ENCODE measurements at regions not wholly inside any gene's neighbourhood (a gene's known extent, or its start where the extent isn't known, plus 50 kb on each side); places are given as distances from the start of the nearest gene placed in this dataset.
A peak's percentile ranks its signal among the peaks of the same experiment; 100 is the strongest.
"Not testable (repeated sequence)": the region's sequence is repeated elsewhere in the genome, so short reads cannot be mapped to it uniquely, and the experiment has no call there.

GRCh38 chr1:200496937-200497336 lies 87.1 kb upstream of the ZNF281 start:
- DNase-seq (ENCODE audit: low spot score) = no peak

DNA sequence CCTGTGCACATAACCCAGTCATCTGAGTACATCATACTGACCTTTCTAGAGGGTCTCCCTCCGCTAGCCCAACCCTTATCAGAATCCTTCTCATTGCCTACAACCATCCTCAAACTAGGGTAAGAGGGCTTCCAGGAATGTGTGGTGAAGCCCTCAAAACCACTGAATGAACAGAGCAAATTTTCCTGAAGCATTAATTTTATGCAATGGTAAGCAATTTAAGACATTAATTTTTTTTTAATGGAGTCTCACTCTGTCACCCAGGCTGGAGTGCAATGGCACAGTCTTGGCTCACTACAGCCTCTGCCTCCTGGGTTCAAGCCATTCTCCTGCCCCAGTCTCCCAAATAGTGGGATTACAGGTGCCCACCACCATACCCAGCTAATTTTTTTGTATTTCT lies 86.1 kb upstream of the ZNF281 start:
- DNase-seq (ENCODE audit: low spot score) = no peak

- DNase-seq (ENCODE audit: low spot score) = no peak
Measured at GRCh38 chr1:200493344-200493743, 83.5 kb upstream of the ZNF281 start.

DNA sequence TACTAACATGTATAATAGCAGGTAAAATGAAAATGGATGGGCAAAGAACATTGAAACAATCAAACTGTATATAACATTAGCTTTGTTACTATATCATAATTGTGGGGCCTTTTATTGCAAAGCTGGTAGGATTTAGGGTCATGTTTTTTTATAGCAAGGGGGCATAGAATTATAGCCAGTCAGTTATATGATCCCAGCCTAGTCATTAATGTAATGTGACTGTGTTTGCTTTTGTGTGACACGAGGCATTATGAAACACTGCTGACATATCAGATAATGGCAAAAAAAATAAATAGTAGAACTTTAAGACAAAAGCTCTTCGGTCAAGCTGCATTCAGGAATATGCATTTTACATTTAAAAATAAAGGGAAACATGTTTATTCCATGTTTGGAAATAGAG lies 81.3 kb upstream of the ZNF281 start:
- DNase-seq (ENCODE audit: low spot score) = no peak

- peak; percentile 69 for DNase-seq (ENCODE audit: low spot score)
Measured at GRCh38 chr1:200490183-200490582, 80.3 kb upstream of the ZNF281 start.

DNA sequence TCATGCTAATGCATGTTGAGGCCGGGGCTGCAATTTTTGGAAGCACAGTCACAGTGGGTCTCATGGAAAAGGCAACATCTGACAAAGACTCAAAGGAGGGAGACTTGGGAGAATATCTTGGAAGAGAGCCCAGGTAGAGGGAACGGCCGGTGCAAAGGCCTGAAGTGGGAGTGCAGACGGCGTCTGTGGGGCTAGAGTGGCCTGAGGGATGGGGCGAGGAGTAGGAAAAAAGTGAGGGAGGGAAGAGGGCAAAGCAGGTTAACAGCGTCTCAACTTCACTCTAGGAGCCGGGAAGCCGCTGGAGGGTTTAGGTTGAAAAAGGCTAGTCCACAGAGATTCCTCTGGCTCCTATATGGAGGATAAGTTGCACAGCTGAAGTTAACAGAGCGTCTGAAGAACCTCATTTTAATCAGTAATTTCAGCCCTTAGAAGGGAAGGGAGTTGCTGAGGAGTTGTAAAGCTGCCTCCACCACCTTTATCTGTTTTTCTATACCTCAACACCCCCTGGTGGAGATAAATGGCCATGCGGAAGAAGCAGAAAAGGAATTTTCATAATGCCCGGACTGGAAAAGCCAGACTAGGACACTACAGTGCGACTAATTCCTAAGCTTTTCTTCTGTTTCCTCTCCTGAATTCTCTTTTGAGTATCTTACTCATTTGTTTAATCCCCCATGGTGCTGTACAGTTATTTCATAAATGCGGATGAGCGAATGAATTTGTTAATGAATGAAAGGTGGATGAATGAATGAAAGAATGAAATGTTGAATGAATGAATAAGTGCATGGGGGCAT lies 78.7 kb upstream of the ZNF281 start:
- DNase-seq (ENCODE audit: low spot score) = peak; percentile 72

DNA sequence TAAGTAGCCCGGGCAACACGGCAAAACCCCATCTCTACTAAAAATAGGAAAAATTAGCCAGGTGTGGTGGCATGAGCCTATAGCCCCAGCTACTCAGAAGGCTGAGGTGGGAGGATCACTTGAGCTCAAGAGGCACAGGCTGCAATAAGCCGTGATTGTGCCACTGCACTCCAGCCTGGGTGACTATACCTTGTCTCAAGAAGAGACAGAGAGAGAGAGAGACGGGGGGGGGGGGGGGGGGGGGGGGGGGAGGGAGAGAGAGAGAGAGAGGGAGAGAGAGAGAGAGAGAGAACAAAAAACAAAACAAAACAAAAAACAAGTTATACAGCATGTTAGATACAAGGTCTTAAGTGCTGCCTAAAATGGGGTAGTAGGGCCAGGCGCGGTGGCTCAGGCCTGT lies 77.8 kb upstream of the ZNF281 start:
- DNase-seq (ENCODE audit: low spot score) = no peak

DNA sequence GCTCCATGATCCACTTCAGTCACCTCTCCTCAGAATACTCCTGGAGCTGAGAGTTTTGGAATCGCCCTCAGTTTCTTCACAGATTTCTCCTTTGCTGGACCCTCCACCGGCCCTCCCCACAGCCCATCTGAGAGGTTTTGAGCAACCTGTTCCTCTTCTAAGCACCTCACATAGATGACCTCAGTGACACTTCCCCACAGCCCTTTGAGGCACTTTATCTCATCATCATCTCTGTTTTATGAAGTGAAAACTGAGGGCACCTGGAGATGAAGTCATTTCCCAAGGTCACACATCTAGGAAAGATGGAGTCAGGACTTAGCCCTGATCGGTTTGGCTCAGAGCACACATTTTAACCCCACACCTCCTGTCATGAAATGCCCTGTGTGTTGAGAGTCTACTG lies 76.8 kb upstream of the ZNF281 start:
- no peak for DNase-seq (ENCODE audit: low spot score)

DNA sequence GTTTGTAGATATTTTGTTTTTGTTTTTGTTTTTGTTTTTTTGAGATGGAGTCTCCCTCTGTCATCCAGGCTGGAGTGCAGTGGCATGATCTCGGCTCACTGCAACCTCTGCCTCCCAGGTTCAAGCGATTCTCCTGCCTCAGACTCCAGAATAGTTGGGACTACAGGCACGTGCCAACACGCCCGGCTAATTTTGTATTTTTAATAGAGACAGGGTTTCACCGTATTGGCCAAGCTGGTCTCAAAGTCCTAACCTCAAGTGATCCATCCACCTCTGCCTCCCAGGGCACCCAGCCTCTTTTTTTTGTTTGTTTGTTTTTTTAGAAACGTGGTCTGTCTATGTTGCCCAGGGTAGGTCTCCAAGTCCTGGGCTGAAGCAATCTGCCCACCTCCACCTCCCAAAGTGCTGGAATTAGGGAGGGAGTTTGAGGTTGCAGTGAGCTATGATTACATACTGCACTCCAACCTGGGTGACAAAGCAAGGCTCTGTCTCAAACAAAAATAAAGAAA lies 74.7 kb upstream of the ZNF281 start:
- DNase-seq (ENCODE audit: low spot score) = not testable (repeated sequence)

DNA sequence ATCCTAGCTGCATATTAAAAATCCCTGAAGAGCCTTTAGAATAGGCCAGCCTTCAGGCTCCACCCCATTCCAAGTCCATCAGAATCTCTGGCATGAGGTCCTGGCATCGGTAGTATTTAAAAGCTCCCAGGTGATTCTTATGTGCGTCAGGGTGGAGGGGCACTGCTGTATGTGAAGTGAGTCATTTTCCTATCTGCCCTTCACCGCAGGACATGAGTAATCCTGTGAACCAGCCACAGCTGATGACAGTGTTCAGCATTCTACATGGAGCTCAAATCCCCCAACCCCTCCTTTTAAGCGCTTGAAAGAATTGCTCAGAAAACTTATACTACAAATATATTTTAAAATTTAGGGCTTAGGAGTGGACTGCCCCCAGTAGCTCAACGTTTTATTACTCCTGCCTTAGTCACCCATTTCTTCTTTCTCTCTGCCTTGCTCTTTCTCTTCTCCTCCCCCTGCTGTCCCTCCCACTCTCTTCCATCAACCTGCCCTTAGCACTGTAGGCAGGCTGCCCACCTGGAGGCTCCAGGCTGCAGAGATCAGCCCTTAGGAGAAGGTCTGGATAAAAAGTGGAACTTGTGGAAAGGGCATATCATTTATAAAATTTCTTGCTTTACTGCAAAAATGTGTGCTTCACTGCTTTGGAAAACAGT lies 73.8 kb upstream of the ZNF281 start:
- DNase-seq (ENCODE audit: low spot score) = no peak

DNA sequence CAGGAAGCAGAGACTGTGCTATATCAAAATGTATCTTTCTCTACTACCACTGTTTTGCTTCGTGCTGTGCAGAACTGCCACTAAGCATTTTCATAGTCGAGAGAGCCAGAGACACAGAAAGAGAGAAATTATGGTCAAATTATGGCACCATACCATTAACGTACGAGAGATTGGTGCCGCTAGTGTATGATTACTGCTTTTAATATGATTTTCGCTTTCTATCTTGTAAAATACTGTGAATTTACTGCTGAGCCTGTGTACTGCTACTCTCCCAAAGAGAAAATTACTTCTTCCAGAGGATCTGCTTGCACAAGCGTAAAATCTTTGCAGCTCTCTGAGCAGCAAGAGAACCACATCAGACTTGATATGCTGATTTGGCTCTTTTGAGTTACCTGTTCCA lies 71.1 kb upstream of the ZNF281 start:
- DNase-seq (ENCODE audit: low spot score) = no peak

- no peak for DNase-seq (ENCODE audit: low spot score)
Measured at GRCh38 chr1:200479816-200480215, 70.0 kb upstream of the ZNF281 start.

DNA sequence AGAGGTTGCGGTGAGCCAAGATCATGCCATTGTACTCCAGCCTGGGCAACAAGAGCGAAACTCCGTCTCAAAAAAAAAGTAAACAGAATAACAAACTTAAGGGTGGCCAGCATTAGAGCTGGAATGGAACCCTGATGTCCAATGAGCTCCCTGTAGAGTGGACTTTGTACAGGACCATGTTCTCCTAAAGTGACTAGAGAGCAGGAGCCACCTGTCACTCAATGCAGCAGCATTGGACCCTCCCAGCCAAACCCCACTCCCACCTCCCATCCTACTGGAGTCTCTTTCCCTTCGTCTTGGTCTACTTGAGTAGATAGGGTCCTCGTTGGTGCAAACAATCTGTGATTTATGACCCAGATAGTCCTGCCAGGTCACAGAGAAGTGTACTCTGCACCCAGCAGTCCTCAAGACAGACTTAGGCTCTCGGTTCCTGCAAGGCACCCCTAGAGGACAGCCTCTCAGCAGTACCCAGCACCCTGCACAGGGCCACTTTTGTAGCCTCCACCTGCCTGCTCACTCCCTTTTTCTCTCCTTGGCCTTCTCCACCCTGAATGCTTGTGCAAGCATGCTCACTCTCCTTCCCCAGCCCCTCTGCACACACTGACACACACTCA lies 69.2 kb upstream of the ZNF281 start:
- no peak for DNase-seq (ENCODE audit: low spot score)

- DNase-seq (ENCODE audit: low spot score) = no peak
Measured at GRCh38 chr1:200478239-200478623, 68.4 kb upstream of the ZNF281 start.

- DNase-seq (ENCODE audit: low spot score) = peak; percentile 85
Measured at GRCh38 chr1:200474633-200475032, 64.8 kb upstream of the ZNF281 start.

GRCh38 chr1:200473698-200474371 lies 64.0 kb upstream of the ZNF281 start:
- DNase-seq (ENCODE audit: low spot score) = peak; percentile 98

GRCh38 chr1:200471739-200472138 lies 61.9 kb upstream of the ZNF281 start:
- no peak for DNase-seq (ENCODE audit: low spot score)

DNA sequence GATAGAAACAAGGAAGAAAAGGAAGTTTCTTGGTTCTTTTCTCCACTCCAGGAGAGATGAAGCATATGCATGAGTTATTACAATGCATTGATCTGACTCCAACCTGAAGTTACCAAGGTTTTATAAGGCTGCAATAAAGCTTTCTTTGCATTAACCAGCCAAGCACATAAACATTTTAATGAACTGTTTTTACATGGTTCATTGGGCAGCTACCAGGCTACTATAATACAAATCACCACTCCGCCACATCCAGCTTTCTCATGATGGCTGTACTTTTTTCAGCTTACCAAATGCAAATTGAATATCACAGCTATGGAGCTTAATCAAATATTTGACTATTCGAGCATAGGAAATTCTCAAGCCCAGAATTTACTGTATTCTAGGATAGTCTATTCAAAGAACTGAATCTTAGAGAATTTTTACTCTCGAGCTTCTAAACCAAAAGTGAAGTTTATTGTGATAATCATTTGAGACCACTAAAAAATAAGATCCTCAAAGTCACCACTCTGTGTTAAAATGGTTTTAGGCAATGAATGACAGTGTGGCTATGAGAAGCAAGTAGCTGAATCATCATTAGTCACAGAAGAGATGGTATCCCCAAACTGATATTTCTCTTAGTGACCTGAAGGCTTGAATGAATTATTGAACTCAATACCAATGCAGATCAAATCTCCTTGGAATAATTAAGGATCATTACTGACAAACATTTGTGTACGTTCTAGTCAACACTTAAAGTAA lies 58.6 kb upstream of the ZNF281 start:
- DNase-seq (ENCODE audit: low spot score) = no peak

GRCh38 chr1:200464784-200465400 lies 55.1 kb upstream of the ZNF281 start:
- DNase-seq (ENCODE audit: low spot score) = peak; percentile 40

Data from SK-N-DZ (cell line).